ENCODE measurements at regions not wholly inside any gene's neighbourhood (a gene's known extent, or its start where the extent isn't known, plus 50 kb on each side); places are given as distances from the start of the nearest gene placed in this dataset.

DNA sequence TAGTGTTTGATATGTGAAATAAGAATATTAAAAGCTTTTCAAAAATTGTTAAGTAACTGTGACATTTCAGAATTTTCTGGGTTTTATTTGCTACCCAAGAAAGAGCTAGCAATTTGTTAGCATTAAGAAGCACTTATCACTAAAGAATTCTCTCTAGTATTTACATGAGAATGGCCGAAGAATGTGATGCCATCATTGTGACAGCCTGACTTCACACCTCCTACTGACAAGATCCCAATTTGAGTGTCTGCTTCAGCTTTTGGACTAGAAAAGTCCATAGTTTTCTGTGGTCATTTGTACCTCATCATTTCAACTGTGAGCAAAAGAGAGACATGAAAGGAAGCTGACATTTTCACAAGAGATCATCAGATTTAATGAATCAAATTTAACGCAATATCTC, 548.1 kb upstream of the AGTR1 start:
- TF ChIP-seq, protein P1, sequence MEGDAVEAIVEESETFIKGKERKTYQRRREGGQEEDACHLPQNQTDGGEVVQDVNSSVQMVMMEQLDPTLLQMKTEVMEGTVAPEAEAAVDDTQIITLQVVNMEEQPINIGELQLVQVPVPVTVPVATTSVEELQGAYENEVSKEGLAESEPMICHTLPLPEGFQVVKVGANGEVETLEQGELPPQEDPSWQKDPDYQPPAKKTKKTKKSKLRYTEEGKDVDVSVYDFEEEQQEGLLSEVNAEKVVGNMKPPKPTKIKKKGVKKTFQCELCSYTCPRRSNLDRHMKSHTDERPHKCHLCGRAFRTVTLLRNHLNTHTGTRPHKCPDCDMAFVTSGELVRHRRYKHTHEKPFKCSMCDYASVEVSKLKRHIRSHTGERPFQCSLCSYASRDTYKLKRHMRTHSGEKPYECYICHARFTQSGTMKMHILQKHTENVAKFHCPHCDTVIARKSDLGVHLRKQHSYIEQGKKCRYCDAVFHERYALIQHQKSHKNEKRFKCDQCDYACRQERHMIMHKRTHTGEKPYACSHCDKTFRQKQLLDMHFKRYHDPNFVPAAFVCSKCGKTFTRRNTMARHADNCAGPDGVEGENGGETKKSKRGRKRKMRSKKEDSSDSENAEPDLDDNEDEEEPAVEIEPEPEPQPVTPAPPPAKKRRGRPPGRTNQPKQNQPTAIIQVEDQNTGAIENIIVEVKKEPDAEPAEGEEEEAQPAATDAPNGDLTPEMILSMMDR (IDR thresholded peaks at IDR 0.05), result no peak
- TF ChIP-seq POLR2AphosphoS5 (IDR thresholded peaks at IDR 0.05) (no peak), EP300 (IDR thresholded peaks at IDR 0.05) (no peak)
